ENCODE measurements at regions not wholly inside any gene's neighbourhood (a gene's known extent, or its start where the extent isn't known, plus 50 kb on each side); places are given as distances from the start of the nearest gene placed in this dataset.
"Not testable (repeated sequence)": the region's sequence is repeated elsewhere in the genome, so short reads cannot be mapped to it uniquely, and the experiment has no call there.

DNA sequence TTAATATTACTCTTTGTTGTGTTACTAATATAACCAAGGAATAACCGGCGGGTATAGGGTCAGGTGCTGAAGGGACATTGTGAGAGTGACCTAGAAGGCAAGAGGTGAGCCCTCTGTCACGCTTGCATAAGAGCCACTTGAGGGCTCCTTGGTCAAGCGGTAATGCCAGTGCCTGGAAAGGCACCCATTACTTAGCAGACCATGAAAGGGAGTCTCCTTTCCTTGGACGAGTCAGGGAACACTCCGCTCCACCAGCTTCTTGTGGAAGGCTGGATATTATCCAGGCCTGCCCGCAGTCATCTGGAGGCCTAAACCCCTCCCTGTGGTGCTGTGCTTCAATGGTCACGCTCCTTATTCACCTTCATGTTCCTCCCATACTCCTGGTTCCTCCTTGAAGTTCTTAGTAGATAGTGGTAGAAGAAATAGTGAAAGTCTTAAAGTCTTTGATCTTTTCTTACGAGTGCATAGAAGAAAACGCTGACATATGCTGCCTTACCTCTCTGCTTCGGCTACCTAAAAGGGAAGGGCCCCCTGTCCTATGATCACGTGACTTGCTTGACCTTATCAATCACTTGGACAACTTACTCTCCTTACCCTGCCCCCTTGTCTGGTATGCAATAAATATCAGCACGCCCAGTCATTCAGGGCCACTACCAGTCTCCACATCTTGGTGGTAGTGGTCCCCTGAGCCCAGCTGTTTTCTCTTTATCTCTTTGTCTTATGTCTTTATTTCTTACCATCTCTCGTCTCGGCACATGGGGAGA lies 59.6 kb upstream of the DMRTB1 start:
- DNase-seq (ENCODE audit: low spot score) = not testable (repeated sequence)

- no peak for DNase-seq (ENCODE audit: low spot score)
Observed at GRCh38 chr1:53400761-53401674, 58.2 kb upstream of the DMRTB1 start.

- DNase-seq (ENCODE audit: low spot score) = no peak
Observed at GRCh38 chr1:53401813-53402745, 57.1 kb upstream of the DMRTB1 start.

GRCh38 chr1:53402891-53403655 lies 56.1 kb upstream of the DMRTB1 start:
- no peak for DNase-seq (ENCODE audit: low spot score)

- DNase-seq (ENCODE audit: low spot score) = no peak
Observed at GRCh38 chr1:53405737-53406136, 53.5 kb upstream of the DMRTB1 start.

- no peak for DNase-seq (ENCODE audit: low spot score)
Observed at GRCh38 chr1:53406551-53407235, 52.5 kb upstream of the DMRTB1 start.

DNA sequence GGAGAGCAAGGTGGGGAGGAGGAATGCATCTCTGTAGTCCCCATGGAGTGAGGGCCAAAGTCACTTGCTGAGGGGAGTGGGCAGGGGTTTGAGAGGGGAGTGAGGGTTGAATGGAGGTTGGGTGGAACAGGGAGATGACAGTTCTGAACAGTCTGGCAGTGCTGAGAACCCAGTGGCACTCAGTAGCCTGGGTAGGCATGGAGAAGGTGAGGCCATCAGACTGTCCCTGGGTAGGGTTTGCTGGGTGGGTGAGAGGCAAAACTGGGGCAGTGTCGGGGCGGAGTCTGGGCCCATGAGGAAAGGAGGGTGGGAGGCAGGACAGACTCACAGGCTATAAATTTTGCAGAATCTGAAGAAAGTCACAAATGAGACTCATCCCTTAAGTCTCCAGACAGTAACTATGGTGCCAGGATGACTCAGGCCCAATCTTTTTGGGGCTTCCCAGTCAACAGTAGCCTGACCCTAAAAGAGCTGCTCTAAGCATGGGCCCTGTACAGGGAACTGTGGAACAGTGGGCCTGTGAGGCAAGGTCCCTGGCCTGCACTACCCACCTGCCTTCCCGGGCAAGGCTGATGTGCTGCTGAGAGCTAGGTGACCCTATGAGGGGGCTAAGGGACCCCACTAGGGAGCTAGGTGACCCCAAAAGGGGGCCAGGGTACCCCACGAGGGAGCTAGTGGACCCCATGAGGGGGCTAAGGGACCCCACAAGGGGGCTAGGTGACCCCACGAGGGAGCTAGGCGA lies 51.0 kb upstream of the DMRTB1 start:
- no peak for DNase-seq (ENCODE audit: low spot score)

GRCh38 chr1:53408755-53409129 lies 50.5 kb upstream of the DMRTB1 start:
- no peak for DNase-seq (ENCODE audit: low spot score)

DNA sequence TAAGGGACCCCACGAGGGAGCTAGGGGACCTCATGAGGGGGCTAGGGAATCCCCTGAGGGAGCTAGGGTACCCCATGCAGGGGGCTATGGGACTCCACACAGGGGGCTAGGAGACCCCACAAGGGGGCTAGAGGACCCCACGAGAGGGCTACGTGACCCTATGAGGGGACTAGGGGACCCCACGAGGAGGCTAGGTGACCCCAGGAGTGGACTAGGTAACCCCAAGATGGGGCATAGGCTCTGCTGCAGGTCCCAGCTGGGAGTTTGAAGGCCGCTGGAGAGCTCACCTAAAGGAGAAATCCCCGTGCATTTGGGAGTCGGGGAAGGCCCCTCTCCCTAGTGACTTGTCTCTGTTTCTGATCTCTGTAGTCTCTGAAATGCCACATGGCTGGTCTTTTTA lies 50.0 kb upstream of the DMRTB1 start:
- no peak for DNase-seq (ENCODE audit: low spot score)

All from putamen (tissue), 1 donor.